WI38 (cell line): ENCODE measurements at regions not wholly inside any gene's neighbourhood (a gene's known extent, or its start where the extent isn't known, plus 50 kb on each side); places are given as distances from the start of the nearest gene placed in this dataset.

Source experiments
- H3K4me3 ChIP-seq: 2 replicates; pipeline ENCODE4 v1.5.1; 2011; ENCODE audit warnings: low read depth, mild to moderate bottlenecking, control low read depth, low read length
- TF ChIP-seq, protein P1 (sequence below): IDR thresholded peaks from 2 replicates; pipeline ENCODE4 v1.5.1; 2012; ENCODE audit warnings: low read depth, mild to moderate bottlenecking, control low read depth, low read length

DNA sequence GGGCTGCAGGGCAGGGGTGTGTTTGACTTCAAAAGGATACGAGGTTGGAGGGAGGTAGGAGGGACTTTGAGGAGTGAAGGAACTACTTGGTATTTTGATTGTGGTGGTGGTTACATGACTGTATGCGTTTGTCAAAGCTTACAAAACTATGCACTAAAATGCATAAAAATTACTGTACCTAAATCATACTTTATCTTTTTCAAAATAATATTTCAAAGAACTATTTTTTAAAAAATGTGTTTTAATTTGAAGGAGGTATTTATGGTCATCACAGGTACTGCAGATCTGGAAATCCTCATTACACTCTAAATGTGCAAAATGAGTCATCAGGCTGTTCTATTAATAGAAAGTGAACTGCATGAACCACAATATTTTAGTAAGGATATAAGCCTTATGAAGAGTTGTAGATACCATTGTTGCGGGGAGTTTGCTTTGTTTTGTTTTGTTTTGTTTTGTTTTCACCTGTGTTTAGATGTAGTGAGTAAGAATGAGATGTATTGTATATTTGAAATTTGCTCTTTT, 116.9 kb downstream of the ARRDC3 start:
- TF ChIP-seq, protein P1, sequence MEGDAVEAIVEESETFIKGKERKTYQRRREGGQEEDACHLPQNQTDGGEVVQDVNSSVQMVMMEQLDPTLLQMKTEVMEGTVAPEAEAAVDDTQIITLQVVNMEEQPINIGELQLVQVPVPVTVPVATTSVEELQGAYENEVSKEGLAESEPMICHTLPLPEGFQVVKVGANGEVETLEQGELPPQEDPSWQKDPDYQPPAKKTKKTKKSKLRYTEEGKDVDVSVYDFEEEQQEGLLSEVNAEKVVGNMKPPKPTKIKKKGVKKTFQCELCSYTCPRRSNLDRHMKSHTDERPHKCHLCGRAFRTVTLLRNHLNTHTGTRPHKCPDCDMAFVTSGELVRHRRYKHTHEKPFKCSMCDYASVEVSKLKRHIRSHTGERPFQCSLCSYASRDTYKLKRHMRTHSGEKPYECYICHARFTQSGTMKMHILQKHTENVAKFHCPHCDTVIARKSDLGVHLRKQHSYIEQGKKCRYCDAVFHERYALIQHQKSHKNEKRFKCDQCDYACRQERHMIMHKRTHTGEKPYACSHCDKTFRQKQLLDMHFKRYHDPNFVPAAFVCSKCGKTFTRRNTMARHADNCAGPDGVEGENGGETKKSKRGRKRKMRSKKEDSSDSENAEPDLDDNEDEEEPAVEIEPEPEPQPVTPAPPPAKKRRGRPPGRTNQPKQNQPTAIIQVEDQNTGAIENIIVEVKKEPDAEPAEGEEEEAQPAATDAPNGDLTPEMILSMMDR = no peak
- H3K4me3 ChIP-seq = no peak overlapping the region

DNA sequence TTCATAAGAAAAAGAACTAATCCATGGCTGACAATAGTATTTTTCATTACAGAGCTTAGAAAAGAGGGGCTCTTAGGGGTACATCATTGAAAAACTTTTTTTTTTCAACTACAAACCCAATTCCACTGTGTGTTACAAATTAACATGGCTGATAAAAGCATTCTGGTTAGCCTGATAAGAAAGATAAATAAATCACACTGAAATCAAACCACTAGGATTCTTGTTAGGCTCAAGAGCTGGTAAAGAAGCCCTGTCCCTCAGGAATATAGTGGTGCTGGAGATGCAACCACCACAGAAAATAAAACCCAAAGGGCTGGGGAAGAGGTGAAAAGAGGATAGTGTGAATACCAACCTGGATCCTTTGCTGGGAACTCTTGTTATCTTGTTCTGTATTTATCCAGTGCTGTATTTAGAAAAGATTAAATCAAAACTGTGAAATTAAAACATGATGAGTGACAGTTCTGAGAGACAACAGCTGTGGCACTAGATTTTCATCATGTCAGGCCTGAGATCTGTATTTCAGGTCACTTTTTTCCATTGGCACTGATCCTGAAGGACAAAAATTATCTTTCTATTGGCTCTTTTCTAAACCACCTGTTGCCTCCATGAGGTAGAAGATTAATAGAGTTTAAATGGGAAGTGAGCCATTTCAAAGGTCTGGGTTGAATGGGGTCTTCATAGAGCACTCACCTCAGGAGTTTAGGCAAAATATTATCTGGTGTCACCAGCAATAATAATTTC, 118.6 kb downstream of the ARRDC3 start:
- TF ChIP-seq, protein P1 = no peak
- H3K4me3 ChIP-seq = no peak overlapping the region

DNA sequence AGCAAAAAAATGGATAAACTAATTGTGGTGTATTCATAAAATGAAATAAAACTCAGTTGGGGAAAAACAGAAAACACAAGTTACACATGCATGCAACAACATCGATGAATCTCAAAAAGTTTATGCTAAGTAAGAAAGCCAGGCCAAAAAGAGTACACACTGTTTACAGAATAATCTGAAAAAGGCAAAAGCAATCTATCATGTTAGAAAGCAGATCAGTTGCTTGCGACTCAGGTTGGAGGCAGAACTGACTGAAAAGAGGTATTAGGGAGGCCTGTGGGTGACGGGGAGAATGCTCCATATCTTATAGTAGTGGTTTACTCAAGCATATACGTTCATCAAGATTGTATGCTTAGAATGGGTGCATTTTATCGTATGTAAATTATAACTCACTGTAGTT, 119.2 kb downstream of the ARRDC3 start:
- TF ChIP-seq, protein P1 = no peak
- H3K4me3 ChIP-seq = no peak overlapping the region

DNA sequence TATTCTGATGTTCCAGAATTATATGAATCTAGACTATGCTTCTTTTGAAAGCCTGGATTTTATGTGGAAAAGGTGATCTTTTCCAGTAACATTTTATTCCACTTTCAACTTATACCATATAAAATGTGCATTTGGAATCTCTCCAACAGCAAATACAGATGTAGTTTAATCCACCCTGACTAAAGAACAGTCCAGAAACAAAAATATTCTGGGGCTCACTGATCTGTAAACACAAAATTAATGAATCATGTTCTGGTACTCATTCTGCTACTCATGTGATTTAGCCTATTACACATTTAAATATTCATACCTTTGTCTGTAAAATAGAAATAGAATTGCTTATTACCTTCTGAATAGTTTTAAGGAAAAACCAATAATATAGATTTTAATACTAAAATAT, 125.8 kb downstream of the ARRDC3 start:
- TF ChIP-seq, protein P1 = no peak
- no peak overlapping the region for H3K4me3 ChIP-seq

DNA sequence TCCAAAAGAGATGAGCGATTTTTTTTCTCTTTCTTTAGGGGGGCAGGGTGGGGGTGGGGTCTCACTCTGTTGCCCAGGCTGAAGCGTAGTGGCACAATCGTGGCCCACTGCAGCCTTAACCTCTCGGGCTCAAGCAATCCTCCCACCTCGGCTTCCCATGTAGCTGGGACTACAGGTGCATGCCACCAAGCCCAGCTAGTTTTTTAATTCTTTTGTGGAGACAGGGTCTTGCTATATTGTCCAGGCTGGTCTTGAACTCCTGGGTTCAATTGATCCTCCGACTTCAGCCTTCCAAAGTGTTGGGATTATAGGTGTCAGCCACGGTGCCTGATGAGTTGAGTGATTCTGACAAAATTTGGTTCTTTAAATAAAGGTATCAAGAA, 127.0 kb downstream of the ARRDC3 start:
- TF ChIP-seq, protein P1 = no peak
- H3K4me3 ChIP-seq = no peak overlapping the region

- TF ChIP-seq, protein P1 = no peak
- H3K4me3 ChIP-seq = no peak overlapping the region
Measured at GRCh38 chr5:91255396-91256141, 127.5 kb downstream of the ARRDC3 start.

DNA sequence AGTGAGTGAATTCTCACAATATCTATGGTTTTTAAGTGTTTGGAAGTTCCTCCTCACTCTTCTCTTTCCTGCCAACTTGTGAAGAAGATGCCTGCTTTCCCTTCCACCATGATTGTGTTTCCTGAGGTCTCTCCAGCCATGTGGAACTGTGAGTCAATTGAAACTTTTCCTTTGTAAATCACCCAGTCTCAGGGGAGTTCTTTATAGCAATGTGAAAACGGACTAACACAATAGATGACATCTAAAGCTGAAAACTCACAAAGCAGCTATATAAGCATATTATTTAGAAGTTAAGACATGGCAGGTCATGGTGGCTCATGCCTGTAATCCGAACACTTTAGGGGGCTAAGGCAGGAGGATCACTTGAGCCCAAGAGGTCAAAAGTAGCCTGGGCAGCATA, 130.2 kb downstream of the ARRDC3 start:
- TF ChIP-seq, protein P1 = no peak
- H3K4me3 ChIP-seq = no peak overlapping the region
